Panc1 (cell line): ENCODE measurements at regions not wholly inside any gene's neighbourhood (a gene's known extent, or its start where the extent isn't known, plus 50 kb on each side); places are given as distances from the start of the nearest gene placed in this dataset.

Experiments
- POLR2AphosphoS5 ChIP-seq: IDR thresholded peaks from 2 replicates; pipeline ENCODE4 v1.6.1; 2012; ENCODE audit warnings: mild to moderate bottlenecking, low read depth, low read length, moderate library complexity
- TCF7L2 ChIP-seq: IDR thresholded peaks from 2 replicates; pipeline ENCODE4 v1.6.1; 2011; ENCODE audit warnings: mild to moderate bottlenecking, low read depth, low read length, inconsistent platforms

DNA sequence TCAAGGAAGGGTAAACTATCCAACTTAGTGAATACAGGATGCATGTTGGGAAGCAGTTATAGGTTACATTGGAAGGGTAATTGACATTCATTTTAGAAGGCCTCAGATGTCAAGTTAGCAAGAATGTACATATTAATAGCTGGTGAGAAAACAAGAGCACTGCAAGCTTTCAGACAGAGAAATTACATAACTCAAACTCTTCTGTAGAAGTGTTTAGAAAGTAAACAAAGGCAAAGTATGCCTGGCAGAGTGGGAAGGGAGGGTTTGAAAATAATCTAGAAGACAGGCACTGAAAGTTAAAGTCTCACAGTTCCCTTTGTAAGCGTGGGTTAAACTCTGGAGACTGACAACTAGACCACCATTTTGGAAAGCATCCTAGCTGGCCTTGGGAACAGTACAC lies 406.2 kb downstream of the ANKRD50 start:
- TF ChIP-seq POLR2AphosphoS5, result no peak
- TF ChIP-seq TCF7L2, result no peak
